Trophoblast cell (in vitro differentiated cells and primary cell): ENCODE measurements at regions not wholly inside any gene's neighbourhood (a gene's known extent, or its start where the extent isn't known, plus 50 kb on each side); places are given as distances from the start of the nearest gene placed in this dataset.

Experiments used
- DNase-seq, 2 donors: peaks; one replicate each; pipeline ENCODE4 v3.0.0-alpha.2; 2016
- H2AFZ ChIP-seq: 2 replicates; pipeline ENCODE4 v1.6.1; 2013; ENCODE audit warnings: low read length, moderate library complexity, mild to moderate bottlenecking; ENCODE audit not compliant: insufficient read depth, poor library complexity
- H2AK5ac ChIP-seq: 2 replicates; pipeline ENCODE4 v1.6.1; 2013; ENCODE audit warnings: mild to moderate bottlenecking, low read length
- H2BK120ac ChIP-seq: 2 replicates; pipeline ENCODE4 v1.6.1; 2013; ENCODE audit warnings: low read length, mild to moderate bottlenecking, moderate library complexity; ENCODE audit not compliant: insufficient read depth, poor library complexity
- H2BK12ac ChIP-seq: 2 replicates; pipeline ENCODE4 v1.6.1; 2013; ENCODE audit warnings: mild to moderate bottlenecking, low read length, moderate library complexity
- H2BK5ac ChIP-seq: 2 replicates; pipeline ENCODE4 v1.6.1; 2013; ENCODE audit warnings: low read length, low read depth, moderate library complexity, mild to moderate bottlenecking; ENCODE audit not compliant: poor library complexity
- H3K14ac ChIP-seq: 2 replicates; pipeline ENCODE4 v1.6.1; 2013; ENCODE audit warnings: mild to moderate bottlenecking, low read length
- H3K18ac ChIP-seq: 2 replicates; pipeline ENCODE4 v1.6.1; 2013; ENCODE audit warnings: mild to moderate bottlenecking, low read length
- H3K23ac ChIP-seq: 2 replicates; pipeline ENCODE4 v1.6.1; 2013; ENCODE audit warnings: low read length
- H3K27ac ChIP-seq: 2 replicates; pipeline ENCODE4 v1.5.1; 2013; ENCODE audit warnings: low read depth, mild to moderate bottlenecking, inconsistent platforms, low read length, moderate library complexity
- H3K27me3 ChIP-seq: 2 replicates; pipeline ENCODE4 v1.6.1; 2013; ENCODE audit warnings: inconsistent platforms, mild to moderate bottlenecking, low read length, moderate library complexity; ENCODE audit not compliant: insufficient read depth
- H3K36me3 ChIP-seq, 2 experiments: 1 replicate in 1 of 2; 2 replicates in 1 of 2; pipeline ENCODE4 v1.6.1; 2013; ENCODE audit warnings: low read length in 2 of 2, mild to moderate bottlenecking in 2 of 2, moderate library complexity in 1 of 2; ENCODE audit not compliant: insufficient read depth in 2 of 2, control insufficient read depth in 1 of 2
- H3K4ac ChIP-seq: 2 replicates; pipeline ENCODE4 v1.6.1; 2013; ENCODE audit warnings: low read depth, mild to moderate bottlenecking, low read length, moderate library complexity
- H3K4me1 ChIP-seq, 2 experiments: 1 replicate in 1 of 2; 2 replicates in 1 of 2; pipeline ENCODE4 v1.6.1; 2013; ENCODE audit warnings: low read length in 2 of 2, mild to moderate bottlenecking in 2 of 2, moderate library complexity in 1 of 2; ENCODE audit not compliant: insufficient read depth in 2 of 2, control insufficient read depth in 1 of 2
- H3K4me2 ChIP-seq: 2 replicates; pipeline ENCODE4 v1.6.1; 2013; ENCODE audit warnings: inconsistent platforms, mild to moderate bottlenecking, low read length, moderate library complexity
- H3K4me3 ChIP-seq: 2 replicates; pipeline ENCODE4 v1.5.1; 2013; ENCODE audit warnings: mild to moderate bottlenecking, low read depth, low read length, inconsistent platforms
- H3K79me1 ChIP-seq: one replicate; pipeline ENCODE4 v1.6.1; 2013; ENCODE audit warnings: low read length
- H3K79me2 ChIP-seq: 2 replicates; pipeline ENCODE4 v1.6.1; 2013; ENCODE audit warnings: low read length, mild to moderate bottlenecking; ENCODE audit not compliant: control insufficient read depth, insufficient read depth, poor library complexity
- H3K9ac ChIP-seq: 2 replicates; pipeline ENCODE4 v1.6.1; 2013; ENCODE audit warnings: mild to moderate bottlenecking, low read length
- H3K9me3 ChIP-seq: 2 replicates; pipeline ENCODE4 v1.6.1; 2013; ENCODE audit warnings: low read depth, mild to moderate bottlenecking, control low read depth, inconsistent platforms, low read length; ENCODE audit not compliant: insufficient read depth
- H4K12ac ChIP-seq: 2 replicates; pipeline ENCODE4 v1.6.1; 2013; ENCODE audit warnings: low read depth, mild to moderate bottlenecking, low read length, moderate library complexity
- H4K8ac ChIP-seq: 2 replicates; pipeline ENCODE4 v1.6.1; 2013; ENCODE audit warnings: low read depth, mild to moderate bottlenecking, low read length, moderate library complexity
- H4K91ac ChIP-seq: one replicate; pipeline ENCODE4 v1.6.1; 2013; ENCODE audit warnings: low read depth, mild to moderate bottlenecking, low read length, moderate library complexity
- WGBS: extraction: QIAGEN DNeasy Blood & Tissue Kit; methylation state at CpG from one replicate; pipeline ENCODE4 v1.1.7; 2013; ENCODE audit warnings: missing lambda C conversion rate; ENCODE audit not compliant: insufficient read length, insufficient coverage; ENCODE audit errors: extremely low coverage; 5-methylcytosine and 5-hydroxymethylcytosine counted together

DNA sequence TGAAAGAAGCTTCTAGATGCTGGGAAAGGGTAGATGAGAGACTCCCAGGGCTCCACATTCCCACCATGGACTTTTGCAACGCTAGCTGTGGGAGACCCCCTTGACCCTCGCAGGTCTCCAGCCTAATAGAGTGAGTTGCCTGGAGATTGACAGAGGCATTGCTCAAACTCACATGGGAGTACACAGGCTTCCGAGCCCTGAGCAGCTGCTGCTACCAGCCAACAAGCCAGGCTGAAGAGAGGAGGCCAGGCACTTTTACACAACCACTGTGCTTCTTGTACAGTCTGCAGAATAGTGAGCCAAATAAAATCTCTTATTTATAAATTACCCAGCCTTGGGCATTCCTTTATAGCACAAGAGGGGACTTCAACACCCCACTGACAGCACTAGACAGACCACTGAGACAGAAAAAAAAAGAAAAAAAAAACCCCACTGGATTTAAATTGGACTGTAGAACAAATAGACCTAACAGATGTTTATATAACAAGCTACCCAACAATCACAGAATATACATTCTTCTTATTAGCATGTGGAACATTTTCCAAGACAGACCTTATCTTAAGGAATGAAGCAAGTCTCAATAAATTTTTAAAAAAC is 146.2 kb downstream of the ZFAND4 start:
- Histone ChIP-seq H3K14ac (no peak overlapping the region), H3K9me3 (no peaks in the 10 kb centered on the region), H2BK12ac (no peak overlapping the region), H3K27ac (no peak overlapping the region), H3K27me3 (no peaks in the 10 kb centered on the region), H3K79me2 (no peaks in the 10 kb centered on the region), H3K18ac (no peak overlapping the region), H2BK5ac (no peak overlapping the region), H4K91ac (no peak overlapping the region), H3K4me3 (no peak overlapping the region), H2BK120ac (no peak overlapping the region), H3K9ac (no peak overlapping the region), H3K79me1 (no peaks in the 10 kb centered on the region), H3K4me1 (no peaks in the 10 kb centered on the region), H3K4ac (no peak overlapping the region), H4K8ac (no peak overlapping the region), H4K12ac (no peak overlapping the region), H3K23ac (no peak overlapping the region), H3K36me3 (no peaks in the 10 kb centered on the region), H3K4me2 (no peak overlapping the region), H2AK5ac (no peak overlapping the region), H2AFZ (no peak overlapping the region)
- no CpG with 5 or more reads among the region's 3 CpGs for WGBS
- no peak for DNase-seq

DNA sequence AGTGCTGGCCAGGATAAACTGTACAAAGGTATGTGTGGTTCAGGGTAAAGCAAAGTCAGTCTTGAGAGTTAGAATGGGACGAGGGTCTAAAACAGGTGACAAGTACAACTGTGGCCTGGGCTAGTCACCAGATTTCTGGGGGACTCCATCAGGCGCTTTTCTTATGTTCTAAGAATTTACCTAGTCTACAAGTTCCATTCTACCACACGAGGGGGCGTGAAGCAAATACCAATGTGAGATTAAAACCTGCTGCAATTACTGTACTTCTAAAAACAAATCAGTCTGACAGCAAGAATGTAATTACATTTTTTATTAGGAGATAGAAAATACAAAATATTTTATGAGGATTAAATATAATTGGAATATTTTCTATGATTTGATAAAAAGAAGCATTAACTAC is 146.5 kb downstream of the ALOX5 start:
- WGBS: no CpG with 5 or more reads among the region's 4 CpGs
- no peak overlapping the region for H3K4ac ChIP-seq
- no peaks in the 10 kb centered on the region for H3K36me3 ChIP-seq
- no peak for DNase-seq
- no peak overlapping the region for H3K4me3 ChIP-seq
- no peaks in the 10 kb centered on the region for H3K4me1 ChIP-seq
- H2BK12ac ChIP-seq: no peak overlapping the region
- no peaks in the 10 kb centered on the region for H3K79me1 ChIP-seq
- no peak overlapping the region for H3K18ac ChIP-seq
- H3K27ac ChIP-seq: no peak overlapping the region
- H4K8ac ChIP-seq: no peak overlapping the region
- H3K27me3 ChIP-seq: no peaks in the 10 kb centered on the region
- H3K9ac ChIP-seq: no peak overlapping the region
- no peak overlapping the region for H2AK5ac ChIP-seq
- no peak overlapping the region for H4K91ac ChIP-seq
- no peak overlapping the region for H4K12ac ChIP-seq
- H3K9me3 ChIP-seq: no peaks in the 10 kb centered on the region
- H2BK5ac ChIP-seq: no peak overlapping the region
- no peak overlapping the region for H3K14ac ChIP-seq
- no peak overlapping the region for H3K4me2 ChIP-seq
- no peak overlapping the region for H2BK120ac ChIP-seq
- H2AFZ ChIP-seq: no peak overlapping the region
- no peaks in the 10 kb centered on the region for H3K79me2 ChIP-seq
- no peak overlapping the region for H3K23ac ChIP-seq

DNA sequence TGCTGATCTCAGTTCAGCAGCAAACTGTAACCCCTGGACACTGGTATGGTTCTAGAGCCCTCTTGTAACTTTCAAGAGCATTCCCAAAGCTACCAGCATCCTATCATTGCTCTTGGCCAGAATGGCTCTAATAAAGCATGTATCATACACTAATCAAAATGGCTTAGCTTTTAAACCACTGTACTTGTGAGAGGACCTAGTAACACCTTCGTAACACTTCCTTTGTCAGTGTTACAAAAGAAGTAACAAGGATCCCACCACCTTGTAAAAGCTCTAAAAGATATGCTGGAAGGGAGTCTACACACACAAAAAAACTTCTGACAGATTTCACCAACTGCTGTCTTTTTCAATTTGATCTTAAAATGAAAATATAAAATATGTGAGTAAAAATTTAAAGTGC is 144.7 kb downstream of the ALOX5 start:
- WGBS: no CpG with 5 or more reads among the region's 1 CpG
- no peak overlapping the region for H3K23ac ChIP-seq

DNA sequence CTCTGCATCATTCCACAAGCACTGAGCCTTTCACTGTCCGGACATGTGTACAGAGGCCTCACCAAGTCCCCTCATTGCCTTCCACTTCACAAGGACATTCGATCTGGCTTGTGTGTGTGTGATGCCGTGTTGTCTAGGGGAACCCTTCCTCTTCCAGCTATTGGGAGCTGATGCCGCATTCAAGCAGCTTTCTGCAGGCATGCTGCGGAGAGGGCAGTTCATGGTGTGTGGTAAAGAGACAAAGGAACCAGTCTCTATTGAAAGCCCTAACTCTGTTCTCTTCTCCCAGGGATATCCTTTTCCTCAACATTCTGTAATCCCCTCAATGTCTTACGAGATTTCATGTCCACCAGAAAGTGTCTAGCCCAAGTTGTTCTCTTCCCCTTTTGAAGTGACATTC is 141.6 kb downstream of the ALOX5 start:
- no CpG with 5 or more reads among the region's 6 CpGs for WGBS
- Histone ChIP-seq H3K18ac (no peak overlapping the region), H4K91ac (no peak overlapping the region), H3K9me3 (peaks cover 2% of the 10 kb centered on the region), H2BK5ac (no peak overlapping the region), H3K14ac (no peak overlapping the region), H2AFZ (no peak overlapping the region), H3K79me1 (no peaks in the 10 kb centered on the region), H3K23ac (no peak overlapping the region), H3K27ac (no peak overlapping the region), H2BK120ac (no peak overlapping the region), H2BK12ac (no peak overlapping the region), H3K27me3 (no peaks in the 10 kb centered on the region), H3K4me1 (no peaks in the 10 kb centered on the region), H3K36me3 (no peaks in the 10 kb centered on the region), H3K4ac (no peak overlapping the region), H4K8ac (no peak overlapping the region), H4K12ac (no peak overlapping the region), H3K4me2 (no peak overlapping the region), H2AK5ac (no peak overlapping the region), H3K79me2 (no peaks in the 10 kb centered on the region), H3K4me3 (no peak overlapping the region), H3K9ac (no peak overlapping the region)
- DNase-seq: no peak

More for the DNA sequence above, 144.7 kb downstream of the ALOX5 start:
- H3K4ac ChIP-seq: no peak overlapping the region
- H3K4me2 ChIP-seq: no peak overlapping the region
- H3K27me3 ChIP-seq: no peaks in the 10 kb centered on the region
- H3K14ac ChIP-seq: no peak overlapping the region
- no peak overlapping the region for H3K4me3 ChIP-seq
- H2BK5ac ChIP-seq: no peak overlapping the region
- no peaks in the 10 kb centered on the region for H3K4me1 ChIP-seq
- no peak overlapping the region for H3K18ac ChIP-seq
- H3K9ac ChIP-seq: no peak overlapping the region
- no peak overlapping the region for H2BK12ac ChIP-seq
- H2AK5ac ChIP-seq: no peak overlapping the region
- H4K91ac ChIP-seq: no peak overlapping the region
- H3K79me1 ChIP-seq: no peaks in the 10 kb centered on the region
- DNase-seq: no peak
- H4K8ac ChIP-seq: no peak overlapping the region
- H4K12ac ChIP-seq: no peak overlapping the region
- no peak overlapping the region for H2BK120ac ChIP-seq
- no peaks in the 10 kb centered on the region for H3K36me3 ChIP-seq
- H3K79me2 ChIP-seq: no peaks in the 10 kb centered on the region
- no peak overlapping the region for H3K27ac ChIP-seq
- no peak overlapping the region for H2AFZ ChIP-seq
- H3K9me3 ChIP-seq: peaks cover 2% of the 10 kb centered on the region
